HG03108 (cell line): ENCODE measurements at regions not wholly inside any gene's neighbourhood (a gene's known extent, or its start where the extent isn't known, plus 50 kb on each side); places are given as distances from the start of the nearest gene placed in this dataset.

ENCODE experiments used
- ATAC-seq: cut with Tn5 transposase; IDR thresholded peaks from one replicate; pipeline ENCODE4 v1.9.1; 2021; ENCODE audit warnings: moderate library complexity; ENCODE audit not compliant: unreplicated experiment

DNA sequence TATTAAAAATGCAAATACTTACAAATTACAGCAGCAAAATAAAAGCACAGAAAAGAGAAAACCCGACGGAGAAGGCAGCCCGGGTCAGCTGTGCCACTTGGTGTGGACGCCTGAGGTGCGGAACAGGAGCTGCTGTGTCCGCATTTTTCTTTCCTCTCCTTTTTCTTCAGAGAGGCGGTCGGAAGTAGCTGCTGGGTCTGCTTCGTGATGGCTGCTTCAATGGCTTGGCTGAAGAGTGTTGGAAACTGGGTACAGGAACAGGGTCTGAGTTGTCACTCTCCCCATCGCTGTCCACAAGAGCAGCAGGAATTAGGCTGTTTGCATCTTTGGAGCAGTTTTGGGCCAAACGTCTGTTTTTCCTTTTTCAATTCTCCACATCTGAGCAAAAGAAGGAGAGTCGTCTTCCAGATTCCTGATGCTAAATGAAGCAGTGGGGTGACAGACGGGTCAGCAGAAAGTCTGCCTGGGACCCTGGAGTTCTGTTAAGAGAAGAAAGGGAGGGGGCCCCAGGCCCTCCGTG is 53.5 kb upstream of the ARL8B start:
- no peak for ATAC-seq

DNA sequence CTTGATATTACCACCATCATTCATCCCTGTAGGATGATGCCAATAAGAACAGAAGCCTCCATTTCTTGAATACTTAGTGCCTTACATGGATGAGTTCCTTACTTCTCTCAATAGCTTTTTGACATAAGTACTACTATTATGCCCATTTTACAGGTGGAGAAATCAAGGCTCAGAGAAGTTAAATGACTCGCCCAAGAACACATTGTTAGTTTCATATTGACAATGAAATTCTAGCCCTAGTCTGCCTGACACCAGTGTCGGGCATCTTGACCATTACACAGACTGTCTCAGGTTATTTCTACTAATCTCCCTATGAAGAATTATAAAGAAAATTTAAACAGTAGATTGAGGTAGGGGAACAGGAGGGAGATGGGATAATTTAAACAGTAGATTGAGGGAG is 52.5 kb upstream of the ARL8B start:
- no peak for ATAC-seq

DNA sequence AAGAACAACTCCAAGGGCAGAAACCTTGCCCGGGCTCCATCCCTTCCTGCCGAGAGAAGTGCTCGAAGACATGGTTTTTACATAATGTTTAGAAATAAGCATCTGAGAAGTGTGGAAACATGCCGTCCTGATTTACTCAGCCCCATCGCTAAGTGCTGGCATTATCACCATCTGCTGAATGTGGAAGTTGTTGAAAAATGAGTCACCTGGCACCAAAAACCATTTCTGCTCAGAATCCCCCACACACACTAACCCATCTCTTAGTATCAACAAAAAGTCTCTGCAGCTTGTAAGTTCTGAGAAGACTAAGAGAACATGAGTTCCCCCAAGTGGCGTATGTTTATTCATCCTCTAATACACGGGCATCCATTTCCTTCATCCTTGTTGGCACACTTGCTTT is 51.0 kb upstream of the ARL8B start:
- ATAC-seq: no peak

DNA sequence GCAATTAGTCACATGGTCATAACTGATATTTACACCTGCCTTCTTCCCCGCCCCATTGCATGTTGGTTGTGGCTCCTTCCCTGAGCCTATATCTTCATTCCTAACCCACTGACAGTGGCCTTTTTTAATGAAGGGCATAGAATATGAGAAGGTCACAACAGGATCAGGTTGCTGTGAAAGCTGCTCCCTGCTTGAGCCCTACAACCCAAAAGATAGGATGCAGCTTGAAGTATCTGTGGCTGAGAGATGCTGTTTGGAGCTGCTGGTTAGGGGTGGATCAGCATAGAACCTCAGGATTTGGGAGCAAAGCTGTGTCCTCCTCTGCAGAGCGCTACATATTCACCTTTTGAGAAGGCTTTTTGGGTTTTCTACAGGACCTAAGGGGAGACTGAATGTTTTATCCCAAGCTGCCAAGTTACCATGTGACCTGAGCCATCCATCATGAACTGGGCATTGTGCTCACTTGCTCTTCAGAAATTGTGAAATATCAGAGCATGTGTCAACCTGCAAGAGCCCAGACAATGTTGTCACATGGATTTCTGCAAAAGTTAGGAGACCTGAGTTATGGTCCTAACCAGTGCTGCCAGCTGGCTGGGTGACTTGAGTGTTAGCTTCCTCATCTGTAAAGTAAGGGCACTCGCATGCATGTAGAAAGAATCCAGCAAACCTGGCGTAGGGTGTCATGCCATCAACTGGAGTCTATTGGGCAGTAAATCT is 49.8 kb upstream of the ARL8B start:
- no peak for ATAC-seq
